Panc1 (cell line): ENCODE measurements at regions not wholly inside any gene's neighbourhood (a gene's known extent, or its start where the extent isn't known, plus 50 kb on each side); places are given as distances from the start of the nearest gene placed in this dataset.

Experiments used
- ATAC-seq: fragments of 200-7000 bp; cut with Tn5 transposase; 2 replicates; pipeline ENCODE4 v1.9.1; 2020; ENCODE audit warnings: mild to moderate bottlenecking, moderate library complexity
- BruUV-seq: library from RNA; stranded (reverse); fragments of 400-500 nt; replicated peaks from 2 replicates; lab custom pipeline; 2021; lab: Mats Ljungman, UMichigan
- CTCF ChIA-PET: fragments of 300-600 bp; sonication (Branson Sonifier 250); formaldehyde crosslinking; loops from one replicate; lab custom pipeline; 2022; ENCODE audit warnings: antibody characterized with exemption; lab: Charles Lee
- POLR2A ChIA-PET: fragments of 300-600 bp; sonication (Branson Sonifier 250); formaldehyde crosslinking; loops from one replicate; lab custom pipeline; 2022; ENCODE audit warnings: antibody characterized with exemption; lab: Charles Lee
- DNase-seq: peaks from one replicate; pipeline ENCODE4 v3.0.0-alpha.2; 2010; ENCODE audit warnings: low read depth, low spot score
- H3K27ac ChIP-seq: 2 replicates; pipeline ENCODE4 v1.5.1; 2011; ENCODE audit warnings: mild to moderate bottlenecking, low read length, inconsistent platforms
- H3K27me3 ChIP-seq: fragments of 200-500 bp; sonication (Bioruptor generic); 2 replicates; pipeline ENCODE4 v1.6.0; 2014; ENCODE audit warnings: low read length, inconsistent platforms; ENCODE audit not compliant: control insufficient read depth, insufficient read depth
- H3K36me3 ChIP-seq: fragments of 200-500 bp; sonication (Bioruptor generic); 2 replicates; pipeline ENCODE4 v1.5.1; 2014; ENCODE audit warnings: inconsistent platforms, mild to moderate bottlenecking, low read length, moderate library complexity; ENCODE audit not compliant: control insufficient read depth, insufficient read depth
- H3K4me1 ChIP-seq: 2 replicates; pipeline ENCODE4 v1.5.1; 2011; ENCODE audit warnings: inconsistent platforms, mild to moderate bottlenecking, low read length, moderate library complexity; ENCODE audit not compliant: control insufficient read depth, insufficient read depth
- H3K4me3 ChIP-seq, 2 experiments: 2 replicates each; pipeline ENCODE4 v1.5.1; 2011 to 2012; ENCODE audit warnings: low read depth in 2 of 2, low read length in 2 of 2, mild to moderate bottlenecking in 2 of 2, inconsistent platforms in 1 of 2, moderate library complexity in 1 of 2
- H3K9me3 ChIP-seq: fragments of 200-500 bp; sonication (Bioruptor generic); 2 replicates; pipeline ENCODE4 v1.5.1; 2014; ENCODE audit warnings: low read depth, mild to moderate bottlenecking, inconsistent platforms, low read length, moderate library complexity; ENCODE audit not compliant: control insufficient read depth, insufficient read depth
- POLR2AphosphoS5 ChIP-seq: IDR thresholded peaks from 2 replicates; pipeline ENCODE4 v1.6.1; 2012; ENCODE audit warnings: mild to moderate bottlenecking, low read depth, low read length, moderate library complexity
- SIN3A ChIP-seq: IDR thresholded peaks from 2 replicates; pipeline ENCODE4 v1.6.1; 2012; ENCODE audit warnings: low read depth, mild to moderate bottlenecking, low read length, moderate library complexity, borderline replicate concordance; ENCODE audit not compliant: insufficient read depth
- TCF7L2 ChIP-seq: IDR thresholded peaks from 2 replicates; pipeline ENCODE4 v1.6.1; 2011; ENCODE audit warnings: mild to moderate bottlenecking, low read depth, low read length, inconsistent platforms
- in situ Hi-C: cut with HindIII; loops from 2 replicates; pipeline ENCODE4 v1.10.0; 2016; ENCODE audit warnings: low sequenced_read_pairs, low pct_unique_long_range_greater_than_20kb
- intact Hi-C: fragments of 100-400 bp; cut with micrococcal nuclease; formaldehyde crosslinking; loops from one replicate; pipeline ENCODE4 v1.10.0; 2022; ENCODE audit not compliant: unreplicated experiment
- TF ChIP-seq, protein P1 (sequence below): fragments of 450-650 bp; IDR thresholded peaks from 2 replicates; pipeline ENCODE4 v1.5.1; 2017; ENCODE audit warnings: mild to moderate bottlenecking
- TF ChIP-seq, protein P2 (sequence below), 2 experiments: IDR thresholded peaks; 2 replicates each; pipeline ENCODE4 v1.6.1; 2011 to 2012; ENCODE audit warnings: low read depth in 2 of 2, control low read depth in 1 of 2, low read length in 1 of 2, mild to moderate bottlenecking in 1 of 2, moderate library complexity in 1 of 2; ENCODE audit not compliant: insufficient read depth in 1 of 2

DNA sequence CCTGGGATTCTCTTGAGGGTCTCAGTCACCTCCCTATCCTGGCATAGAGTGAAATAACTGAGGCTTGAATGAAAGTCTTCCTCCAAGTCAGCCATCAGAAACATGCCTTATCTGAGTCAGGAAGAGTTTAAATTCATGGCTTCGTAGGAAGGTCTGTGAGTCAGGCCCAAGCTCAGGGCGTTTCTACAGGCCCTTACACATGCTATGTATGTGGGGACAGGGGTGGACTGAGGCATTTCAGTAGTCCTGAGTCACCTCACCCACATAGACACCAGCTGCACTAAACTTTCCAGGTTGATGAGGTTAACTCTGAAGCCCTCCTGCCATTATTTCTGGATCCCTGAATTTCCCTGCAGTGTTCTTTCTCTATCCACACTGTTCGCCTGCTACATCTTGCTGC lies 134.6 kb upstream of the RCN1 start:
- Histone ChIP-seq H3K36me3 (no peaks in the 10 kb centered on the region), H3K9me3 (no peaks in the 10 kb centered on the region), H3K4me1 (no peaks in the 10 kb centered on the region), H3K27ac (no peak overlapping the region), H3K4me3 (no peak overlapping the region), H3K27me3 (no peaks in the 10 kb centered on the region)
- ATAC-seq (no peak), DNase-seq (no peak)
- no peak for TF ChIP-seq POLR2AphosphoS5
- TF ChIP-seq TCF7L2, result no peak
- TF ChIP-seq, protein P1, sequence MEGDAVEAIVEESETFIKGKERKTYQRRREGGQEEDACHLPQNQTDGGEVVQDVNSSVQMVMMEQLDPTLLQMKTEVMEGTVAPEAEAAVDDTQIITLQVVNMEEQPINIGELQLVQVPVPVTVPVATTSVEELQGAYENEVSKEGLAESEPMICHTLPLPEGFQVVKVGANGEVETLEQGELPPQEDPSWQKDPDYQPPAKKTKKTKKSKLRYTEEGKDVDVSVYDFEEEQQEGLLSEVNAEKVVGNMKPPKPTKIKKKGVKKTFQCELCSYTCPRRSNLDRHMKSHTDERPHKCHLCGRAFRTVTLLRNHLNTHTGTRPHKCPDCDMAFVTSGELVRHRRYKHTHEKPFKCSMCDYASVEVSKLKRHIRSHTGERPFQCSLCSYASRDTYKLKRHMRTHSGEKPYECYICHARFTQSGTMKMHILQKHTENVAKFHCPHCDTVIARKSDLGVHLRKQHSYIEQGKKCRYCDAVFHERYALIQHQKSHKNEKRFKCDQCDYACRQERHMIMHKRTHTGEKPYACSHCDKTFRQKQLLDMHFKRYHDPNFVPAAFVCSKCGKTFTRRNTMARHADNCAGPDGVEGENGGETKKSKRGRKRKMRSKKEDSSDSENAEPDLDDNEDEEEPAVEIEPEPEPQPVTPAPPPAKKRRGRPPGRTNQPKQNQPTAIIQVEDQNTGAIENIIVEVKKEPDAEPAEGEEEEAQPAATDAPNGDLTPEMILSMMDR, result no peak
- TF ChIP-seq, protein P2, sequence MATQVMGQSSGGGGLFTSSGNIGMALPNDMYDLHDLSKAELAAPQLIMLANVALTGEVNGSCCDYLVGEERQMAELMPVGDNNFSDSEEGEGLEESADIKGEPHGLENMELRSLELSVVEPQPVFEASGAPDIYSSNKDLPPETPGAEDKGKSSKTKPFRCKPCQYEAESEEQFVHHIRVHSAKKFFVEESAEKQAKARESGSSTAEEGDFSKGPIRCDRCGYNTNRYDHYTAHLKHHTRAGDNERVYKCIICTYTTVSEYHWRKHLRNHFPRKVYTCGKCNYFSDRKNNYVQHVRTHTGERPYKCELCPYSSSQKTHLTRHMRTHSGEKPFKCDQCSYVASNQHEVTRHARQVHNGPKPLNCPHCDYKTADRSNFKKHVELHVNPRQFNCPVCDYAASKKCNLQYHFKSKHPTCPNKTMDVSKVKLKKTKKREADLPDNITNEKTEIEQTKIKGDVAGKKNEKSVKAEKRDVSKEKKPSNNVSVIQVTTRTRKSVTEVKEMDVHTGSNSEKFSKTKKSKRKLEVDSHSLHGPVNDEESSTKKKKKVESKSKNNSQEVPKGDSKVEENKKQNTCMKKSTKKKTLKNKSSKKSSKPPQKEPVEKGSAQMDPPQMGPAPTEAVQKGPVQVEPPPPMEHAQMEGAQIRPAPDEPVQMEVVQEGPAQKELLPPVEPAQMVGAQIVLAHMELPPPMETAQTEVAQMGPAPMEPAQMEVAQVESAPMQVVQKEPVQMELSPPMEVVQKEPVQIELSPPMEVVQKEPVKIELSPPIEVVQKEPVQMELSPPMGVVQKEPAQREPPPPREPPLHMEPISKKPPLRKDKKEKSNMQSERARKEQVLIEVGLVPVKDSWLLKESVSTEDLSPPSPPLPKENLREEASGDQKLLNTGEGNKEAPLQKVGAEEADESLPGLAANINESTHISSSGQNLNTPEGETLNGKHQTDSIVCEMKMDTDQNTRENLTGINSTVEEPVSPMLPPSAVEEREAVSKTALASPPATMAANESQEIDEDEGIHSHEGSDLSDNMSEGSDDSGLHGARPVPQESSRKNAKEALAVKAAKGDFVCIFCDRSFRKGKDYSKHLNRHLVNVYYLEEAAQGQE (IDR thresholded peaks at IDR 0.05; ENCODE audit: insufficient read depth in 1 of 2, low read depth in 2 of 2, low read length in 1 of 2), result no peak
- no peak for TF ChIP-seq SIN3A
- no TSS peak for BruUV-seq
- CTCF ChIA-PET, result no interaction called here
- POLR2A ChIA-PET, result no interaction called here
- intact Hi-C loops, result no loop called here
- in situ Hi-C loops, result no loop called here

DNA sequence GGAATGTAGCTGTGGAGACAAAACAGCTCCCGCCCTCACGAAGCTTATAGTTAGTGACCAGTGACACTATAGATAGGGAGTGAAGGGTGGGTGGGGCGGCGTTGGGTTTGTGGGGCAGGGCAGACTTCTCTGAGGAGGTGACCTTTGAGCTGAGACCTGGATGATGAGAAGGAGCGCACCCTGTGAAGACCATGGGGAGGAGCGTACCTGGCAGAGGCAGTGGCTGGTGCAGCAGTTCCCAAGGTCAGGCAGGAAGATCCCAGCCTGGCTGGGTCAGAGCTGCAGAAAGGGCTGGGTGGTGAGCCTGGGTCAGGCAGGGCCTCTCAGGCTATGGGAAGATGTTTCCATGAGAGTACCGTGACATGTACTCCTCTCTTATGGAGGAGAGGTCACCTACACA lies 135.0 kb upstream of the RCN1 start:
- no peak overlapping the region for H3K27ac ChIP-seq
- in situ Hi-C loops, result no loop called here
- ChIA-PET POLR2A (no interaction called here), CTCF (no interaction called here)
- no peaks in the 10 kb centered on the region for H3K36me3 ChIP-seq
- no TSS peak for BruUV-seq
- ATAC-seq (no peak), DNase-seq (no peak)
- H3K9me3 ChIP-seq, result no peaks in the 10 kb centered on the region
- no peaks in the 10 kb centered on the region for H3K27me3 ChIP-seq
- no peaks in the 10 kb centered on the region for H3K4me1 ChIP-seq
- H3K4me3 ChIP-seq, result no peak overlapping the region
- TF ChIP-seq, protein P2 (IDR thresholded peaks at IDR 0.05; ENCODE audit: insufficient read depth in 1 of 2, low read depth in 2 of 2, low read length in 1 of 2), result no peak
- TF ChIP-seq TCF7L2, result no peak
- TF ChIP-seq, protein P1, result no peak
- TF ChIP-seq SIN3A, result no peak
- intact Hi-C loops, result no loop called here
